SK-N-SH treated with all-trans-retinoic acid at 6 μM for 48 hours (cell line): ENCODE measurements at regions not wholly inside any gene's neighbourhood (a gene's known extent, or its start where the extent isn't known, plus 50 kb on each side); places are given as distances from the start of the nearest gene placed in this dataset.

Experiments used
- ATAC-seq: fragments of 200-7000 bp; cut with Tn5 transposase; 3 replicates; pipeline ENCODE4 v1.9.1; 2020; ENCODE audit warnings: mild to moderate bottlenecking, moderate library complexity
- ARNTL ChIP-seq: fragments of 450-650 bp; formaldehyde crosslinking; IDR thresholded peaks from 2 replicates; pipeline ENCODE4 v1.5.0; 2020; ENCODE audit warnings: low read depth, mild to moderate bottlenecking, moderate library complexity, borderline replicate concordance
- BACH2 ChIP-seq: fragments of 250-450 bp; sonication (Bioruptor Pico); IDR thresholded peaks from 2 replicates; pipeline ENCODE4 v1.9.0; 2021; ENCODE audit warnings: mild to moderate bottlenecking, borderline replicate concordance
- CREB5 ChIP-seq: fragments of 250-450 bp; sonication (Bioruptor Pico); IDR thresholded peaks from 2 replicates; pipeline ENCODE4 v1.5.1; 2020; ENCODE audit warnings: low read depth, mild to moderate bottlenecking, moderate library complexity
- CSDC2 ChIP-seq: fragments of 250-450 bp; sonication (Bioruptor Pico); IDR thresholded peaks from 2 replicates; pipeline ENCODE4 v1.5.0; 2020; ENCODE audit warnings: mild to moderate bottlenecking, moderate library complexity
- ESRRG ChIP-seq: fragments of 250-450 bp; sonication (Bioruptor Pico); IDR thresholded peaks from 2 replicates; pipeline ENCODE4 v1.6.1; 2021; ENCODE audit warnings: mild to moderate bottlenecking
- GLIS3 ChIP-seq: fragments of 250-450 bp; sonication (Bioruptor Pico); IDR thresholded peaks from 2 replicates; pipeline ENCODE4 v1.5.0; 2020; ENCODE audit warnings: mild to moderate bottlenecking, moderate library complexity
- ISL1 ChIP-seq: fragments of 250-450 bp; sonication (Bioruptor Pico); IDR thresholded peaks from 2 replicates; pipeline ENCODE4 v2.1.2; 2022; ENCODE audit warnings: mild to moderate bottlenecking, moderate library complexity
- POU6F1 ChIP-seq: fragments of 250-450 bp; sonication (Bioruptor Pico); IDR thresholded peaks from 2 replicates; pipeline ENCODE4 v1.8.0; 2021; ENCODE audit warnings: low read depth, mild to moderate bottlenecking, moderate library complexity, borderline replicate concordance
- PPARA ChIP-seq: fragments of 250-450 bp; sonication (Bioruptor Pico); IDR thresholded peaks from 2 replicates; pipeline ENCODE4 v1.5.0; 2020; ENCODE audit warnings: mild to moderate bottlenecking, borderline replicate concordance
- RARB ChIP-seq: fragments of 250-450 bp; sonication (Bioruptor Pico); IDR thresholded peaks from 2 replicates; pipeline ENCODE4 v1.8.0; 2021; ENCODE audit warnings: mild to moderate bottlenecking, moderate library complexity
- SNAI2 ChIP-seq: fragments of 250-450 bp; sonication (Bioruptor Pico); IDR thresholded peaks from 2 replicates; pipeline ENCODE4 v1.5.0; 2020; ENCODE audit warnings: mild to moderate bottlenecking, moderate library complexity
- TCF4 ChIP-seq: fragments of 250-450 bp; sonication (Bioruptor Pico); IDR thresholded peaks from 2 replicates; pipeline ENCODE4 v1.8.0; 2021; ENCODE audit warnings: mild to moderate bottlenecking, moderate library complexity, borderline replicate concordance
- ZC3H10 ChIP-seq: fragments of 250-450 bp; sonication (Bioruptor Pico); IDR thresholded peaks from 2 replicates; pipeline ENCODE4 v1.5.1; 2021; ENCODE audit warnings: mild to moderate bottlenecking, moderate library complexity
- ZFP30 ChIP-seq: fragments of 450-650 bp; formaldehyde crosslinking; IDR thresholded peaks from 2 replicates; pipeline ENCODE4 v1.5.0; 2022; ENCODE audit warnings: mild to moderate bottlenecking, moderate library complexity
- ZNF565 ChIP-seq: fragments of 450-650 bp; formaldehyde crosslinking; conservative IDR thresholded peaks from 2 replicates; pipeline ENCODE4 v1.5.0; 2020; ENCODE audit warnings: low read depth, mild to moderate bottlenecking, moderate library complexity
- ZNF70 ChIP-seq: fragments of 450-650 bp; formaldehyde crosslinking; IDR thresholded peaks from 2 replicates; pipeline ENCODE4 v1.5.0; 2020; ENCODE audit warnings: mild to moderate bottlenecking, moderate library complexity
- ZNF8 ChIP-seq: fragments of 450-650 bp; formaldehyde crosslinking; IDR thresholded peaks from 2 replicates; pipeline ENCODE4 v1.5.0; 2020; ENCODE audit warnings: mild to moderate bottlenecking, moderate library complexity
- TF ChIP-seq, protein P1 (sequence below): fragments of 250-450 bp; sonication (Bioruptor Pico); IDR thresholded peaks from 2 replicates; pipeline ENCODE4 v1.8.0; 2020; ENCODE audit warnings: mild to moderate bottlenecking, moderate library complexity, borderline replicate concordance
- TF ChIP-seq, protein P2 (sequence below): fragments of 250-450 bp; sonication (Bioruptor Pico); IDR thresholded peaks from 2 replicates; pipeline ENCODE4 v1.5.0; 2020; ENCODE audit warnings: mild to moderate bottlenecking, moderate library complexity

GRCh38 chr6:22349051-22349450 is 52.2 kb upstream of the PRL start:
- ATAC-seq, result no peak

DNA sequence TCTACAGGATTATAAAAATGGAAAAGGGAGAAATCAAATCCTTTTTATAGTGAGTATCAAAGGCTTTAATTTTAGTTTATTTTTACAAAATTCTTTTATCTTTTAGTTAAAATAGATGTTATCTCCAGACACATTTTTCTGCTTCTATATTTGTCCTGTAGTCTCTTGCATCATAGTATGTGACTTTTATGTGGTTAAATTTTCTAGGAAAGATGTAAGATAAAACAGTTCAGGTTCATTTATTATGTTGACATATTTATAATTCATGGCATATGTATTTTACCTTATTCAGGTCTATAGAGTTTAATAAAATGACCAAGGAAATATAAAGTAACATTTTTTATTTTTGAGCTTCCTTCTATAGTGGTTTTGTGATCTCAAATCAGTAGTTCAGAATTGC is 52.7 kb upstream of the PRL start:
- TF ChIP-seq TCF4 (CRISPR knock-in tag) (no peak), ZC3H10 (CRISPR knock-in tag) (no peak), ISL1 (CRISPR knock-in tag) (no peak), CREB5 (CRISPR knock-in tag) (no peak), ZNF70 (CRISPR knock-in tag) (no peak), ZNF565 (CRISPR knock-in tag) (no peak), ZFP30 (CRISPR knock-in tag) (no peak), GLIS3 (CRISPR knock-in tag) (no peak), BACH2 (CRISPR knock-in tag) (no peak), SNAI2 (CRISPR knock-in tag) (no peak), RARB (CRISPR knock-in tag) (no peak), PPARA (CRISPR knock-in tag) (no peak)
- TF ChIP-seq, protein P1, sequence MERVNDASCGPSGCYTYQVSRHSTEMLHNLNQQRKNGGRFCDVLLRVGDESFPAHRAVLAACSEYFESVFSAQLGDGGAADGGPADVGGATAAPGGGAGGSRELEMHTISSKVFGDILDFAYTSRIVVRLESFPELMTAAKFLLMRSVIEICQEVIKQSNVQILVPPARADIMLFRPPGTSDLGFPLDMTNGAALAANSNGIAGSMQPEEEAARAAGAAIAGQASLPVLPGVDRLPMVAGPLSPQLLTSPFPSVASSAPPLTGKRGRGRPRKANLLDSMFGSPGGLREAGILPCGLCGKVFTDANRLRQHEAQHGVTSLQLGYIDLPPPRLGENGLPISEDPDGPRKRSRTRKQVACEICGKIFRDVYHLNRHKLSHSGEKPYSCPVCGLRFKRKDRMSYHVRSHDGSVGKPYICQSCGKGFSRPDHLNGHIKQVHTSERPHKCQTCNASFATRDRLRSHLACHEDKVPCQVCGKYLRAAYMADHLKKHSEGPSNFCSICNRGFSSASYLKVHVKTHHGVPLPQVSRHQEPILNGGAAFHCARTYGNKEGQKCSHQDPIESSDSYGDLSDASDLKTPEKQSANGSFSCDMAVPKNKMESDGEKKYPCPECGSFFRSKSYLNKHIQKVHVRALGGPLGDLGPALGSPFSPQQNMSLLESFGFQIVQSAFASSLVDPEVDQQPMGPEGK (CRISPR knock-in tag), result no peak
- ATAC-seq, result no peak

More at GRCh38 chr6:22349051-22349450, 52.2 kb upstream of the PRL start:
- TF ChIP-seq, protein P2, sequence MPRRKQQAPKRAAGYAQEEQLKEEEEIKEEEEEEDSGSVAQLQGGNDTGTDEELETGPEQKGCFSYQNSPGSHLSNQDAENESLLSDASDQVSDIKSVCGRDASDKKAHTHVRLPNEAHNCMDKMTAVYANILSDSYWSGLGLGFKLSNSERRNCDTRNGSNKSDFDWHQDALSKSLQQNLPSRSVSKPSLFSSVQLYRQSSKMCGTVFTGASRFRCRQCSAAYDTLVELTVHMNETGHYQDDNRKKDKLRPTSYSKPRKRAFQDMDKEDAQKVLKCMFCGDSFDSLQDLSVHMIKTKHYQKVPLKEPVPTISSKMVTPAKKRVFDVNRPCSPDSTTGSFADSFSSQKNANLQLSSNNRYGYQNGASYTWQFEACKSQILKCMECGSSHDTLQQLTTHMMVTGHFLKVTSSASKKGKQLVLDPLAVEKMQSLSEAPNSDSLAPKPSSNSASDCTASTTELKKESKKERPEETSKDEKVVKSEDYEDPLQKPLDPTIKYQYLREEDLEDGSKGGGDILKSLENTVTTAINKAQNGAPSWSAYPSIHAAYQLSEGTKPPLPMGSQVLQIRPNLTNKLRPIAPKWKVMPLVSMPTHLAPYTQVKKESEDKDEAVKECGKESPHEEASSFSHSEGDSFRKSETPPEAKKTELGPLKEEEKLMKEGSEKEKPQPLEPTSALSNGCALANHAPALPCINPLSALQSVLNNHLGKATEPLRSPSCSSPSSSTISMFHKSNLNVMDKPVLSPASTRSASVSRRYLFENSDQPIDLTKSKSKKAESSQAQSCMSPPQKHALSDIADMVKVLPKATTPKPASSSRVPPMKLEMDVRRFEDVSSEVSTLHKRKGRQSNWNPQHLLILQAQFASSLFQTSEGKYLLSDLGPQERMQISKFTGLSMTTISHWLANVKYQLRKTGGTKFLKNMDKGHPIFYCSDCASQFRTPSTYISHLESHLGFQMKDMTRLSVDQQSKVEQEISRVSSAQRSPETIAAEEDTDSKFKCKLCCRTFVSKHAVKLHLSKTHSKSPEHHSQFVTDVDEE (CRISPR knock-in tag), result no peak
- TF ChIP-seq ZC3H10 (CRISPR knock-in tag), result no peak
- no peak for TF ChIP-seq SNAI2 (CRISPR knock-in tag)
- no peak for TF ChIP-seq CSDC2 (CRISPR knock-in tag)
- TF ChIP-seq ISL1 (CRISPR knock-in tag), result no peak
- TF ChIP-seq ZNF70 (CRISPR knock-in tag), result no peak

DNA sequence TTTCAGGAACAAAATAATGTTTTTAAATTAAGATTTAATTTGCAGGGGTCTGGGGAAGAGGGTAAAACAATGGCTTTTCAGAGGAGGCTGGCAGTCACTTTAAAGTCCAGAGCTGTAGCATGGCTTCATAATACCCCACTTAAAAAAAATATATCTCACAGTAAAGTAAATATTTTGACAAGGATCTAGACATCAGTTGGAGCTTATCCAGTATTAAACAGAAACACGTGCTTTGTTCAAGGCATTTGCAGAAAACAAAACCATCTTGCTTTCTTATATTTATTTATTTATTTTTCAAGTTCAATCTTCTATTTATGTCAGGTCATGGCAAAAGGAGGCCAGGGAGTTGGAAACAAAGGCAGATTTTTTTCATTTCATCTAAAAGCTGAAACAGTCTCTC is 53.3 kb upstream of the PRL start:
- ATAC-seq, result peak; percentile 51; the same call in 2 of the 3 replicates
- TF ChIP-seq PPARA (CRISPR knock-in tag) (no peak), BACH2 (CRISPR knock-in tag) (no peak), TCF4 (CRISPR knock-in tag) (peak; percentile 56; the same call in 1 of the 2 replicates)

DNA sequence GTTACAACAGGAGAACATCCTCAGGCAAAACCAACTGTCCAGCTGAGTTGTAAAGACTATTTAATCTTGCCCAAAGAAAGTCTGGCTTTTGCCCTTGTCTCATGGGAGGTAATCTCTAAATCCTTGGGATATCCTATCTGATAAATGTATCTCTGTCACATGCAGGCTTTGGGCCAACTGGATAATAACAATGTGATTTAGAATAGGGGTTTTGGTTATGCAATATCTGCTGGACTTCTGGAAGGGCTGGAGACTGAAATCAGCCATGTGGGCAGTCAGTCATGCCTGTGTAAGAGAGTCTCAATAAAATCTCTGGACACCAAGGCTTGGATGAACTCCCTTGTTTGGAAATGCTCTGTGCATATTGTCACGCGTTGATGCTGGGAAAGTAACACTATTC is 56.3 kb upstream of the PRL start:
- ATAC-seq, result no peak
- TF ChIP-seq SNAI2 (CRISPR knock-in tag) (no peak), ZNF8 (CRISPR knock-in tag) (no peak), ARNTL (CRISPR knock-in tag) (no peak), ESRRG (no peak), ZC3H10 (CRISPR knock-in tag) (no peak), ISL1 (CRISPR knock-in tag) (no peak), GLIS3 (CRISPR knock-in tag) (no peak), POU6F1 (CRISPR knock-in tag) (no peak), ZNF70 (CRISPR knock-in tag) (no peak), ZNF565 (CRISPR knock-in tag) (no peak), CREB5 (CRISPR knock-in tag) (no peak), TCF4 (CRISPR knock-in tag) (no peak)
- TF ChIP-seq, protein P2 (CRISPR knock-in tag), result no peak
- TF ChIP-seq, protein P1 (CRISPR knock-in tag), result no peak
